T-helper 1 cell treated with Interleukin-12 subunit alpha and Interleukin-12 subunit beta and Interleukin-4 antibody, amounts not matched to agents 30 ng/mL and 1 ng/mL, for 36 hours (primary cell): ENCODE measurements at regions not wholly inside any gene's neighbourhood (a gene's known extent, or its start where the extent isn't known, plus 50 kb on each side); places are given as distances from the start of the nearest gene placed in this dataset.

Experiments
- intact Hi-C: fragments of 100-400 bp; cut with micrococcal nuclease; formaldehyde crosslinking; loops from one replicate; pipeline ENCODE4 v1.15.1; 2024

- intact Hi-C loops = no loop called here
These were observed 303.5 kb downstream of the PLK2 start for GRCh38 chr5:58156361-58156760.

GRCh38 chr5:58153255-58153654 is 306.6 kb downstream of the PLK2 start:
- intact Hi-C loops = no loop called here

- intact Hi-C loops = no loop called here
These were observed 308.5 kb downstream of the PLK2 start for GRCh38 chr5:58151414-58151813.

GRCh38 chr5:58150926-58151325 is 309.0 kb downstream of the PLK2 start:
- intact Hi-C loops = no loop called here

GRCh38 chr5:58149746-58150145 is 310.1 kb downstream of the PLK2 start:
- intact Hi-C loops = no loop called here

GRCh38 chr5:58149345-58149744 is 310.5 kb downstream of the PLK2 start:
- intact Hi-C loops = no loop called here

GRCh38 chr5:58148254-58148775 is 311.6 kb downstream of the PLK2 start:
- intact Hi-C loops = no loop called here

GRCh38 chr5:58145397-58145934 is 314.4 kb downstream of the PLK2 start:
- intact Hi-C loops = no loop called here

- intact Hi-C loops = no loop called here
These were observed 316.2 kb downstream of the PLK2 start for GRCh38 chr5:58143727-58144126.

- intact Hi-C loops = no loop called here
These were observed 316.7 kb downstream of the PLK2 start for GRCh38 chr5:58143181-58143580.

GRCh38 chr5:58138791-58139190 is 321.1 kb downstream of the PLK2 start:
- intact Hi-C loops = no loop called here

GRCh38 chr5:58136406-58136805 is 323.5 kb downstream of the PLK2 start:
- intact Hi-C loops = no loop called here

- intact Hi-C loops = no loop called here
These were observed 324.1 kb downstream of the PLK2 start for GRCh38 chr5:58135571-58136335.

GRCh38 chr5:58133631-58134296 is 326.1 kb downstream of the PLK2 start:
- intact Hi-C loops = no loop called here

- intact Hi-C loops = no loop called here
These were observed 326.7 kb downstream of the PLK2 start for GRCh38 chr5:58133216-58133615.

- intact Hi-C loops = no loop called here
These were observed 332.3 kb downstream of the PLK2 start for GRCh38 chr5:58127255-58128220.

- intact Hi-C loops = no loop called here
These were observed 336.4 kb downstream of the PLK2 start for GRCh38 chr5:58123501-58123900.

- intact Hi-C loops = no loop called here
These were observed 337.0 kb downstream of the PLK2 start for GRCh38 chr5:58122848-58123392.

GRCh38 chr5:58122157-58122556 is 337.7 kb downstream of the PLK2 start:
- intact Hi-C loops = no loop called here

- intact Hi-C loops = no loop called here
These were observed 338.5 kb downstream of the PLK2 start for GRCh38 chr5:58121391-58121790.

- intact Hi-C loops = no loop called here
These were observed 342.3 kb downstream of the PLK2 start for GRCh38 chr5:58117542-58117941.
